ENCODE measurements at regions not wholly inside any gene's neighbourhood (a gene's known extent, or its start where the extent isn't known, plus 50 kb on each side); places are given as distances from the start of the nearest gene placed in this dataset.

- no peak overlapping the region for H3K4me2 ChIP-seq (ENCODE audit: insufficient read depth, low read length)
- H3K9ac ChIP-seq (replicated peaks; ENCODE audit: extremely low read depth, insufficient read depth, low read length), result no peak overlapping the region
- H3K36me3 ChIP-seq (ENCODE audit: control insufficient read depth in 2 of 2, extremely low read depth in 1 of 2, insufficient read depth in 2 of 2, low read length in 2 of 2), result no peaks in the 10 kb centered on the region
- ChIA-PET POLR2A (no interaction called here), CTCF (interaction anchor here (1.0 kb wide), 1 partner anchor 113 kb away, joined by 3 read pairs; no protein-coding TSS in a partner anchor)
- H3K9me1 ChIP-seq (replicated peaks; ENCODE audit: control insufficient read depth, extremely low read depth, insufficient read depth, low read length), result no peaks in the 10 kb centered on the region
- DNase-seq (ENCODE audit: low read depth, low spot score) (no peak), FAIRE-seq (no peak)
- no TSS peak for BruUV-seq (replicated peaks)
- TF ChIP-seq JUN (IDR thresholded peaks at IDR 0.05; ENCODE audit: borderline replicate concordance, insufficient read depth, insufficient read length, low read depth), result no peak
- TF ChIP-seq CTCF (IDR thresholded peaks at IDR 0.05; ENCODE audit: extremely low read depth in 1 of 2, insufficient read depth in 1 of 2, low read depth in 1 of 2, low read length in 2 of 2), result no peak
- no peak for TF ChIP-seq GATA2 (IDR thresholded peaks at IDR 0.05; ENCODE audit: insufficient read depth, insufficient read length, low read depth, low read length)
- no peak for TF ChIP-seq MAX (IDR thresholded peaks at IDR 0.05; ENCODE audit: insufficient read depth, insufficient read length)
- no peaks in the 10 kb centered on the region for H4K20me1 ChIP-seq (replicated peaks; ENCODE audit: control insufficient read depth, extremely low read depth, insufficient read depth, low read length)
- no peaks in the 10 kb centered on the region for H3K27me3 ChIP-seq (ENCODE audit: control insufficient read depth in 2 of 2, insufficient read depth in 2 of 2, low read length in 2 of 2)
- H2AFZ ChIP-seq (ENCODE audit: low read depth, low read length), result no peak overlapping the region
- dilution Hi-C loops (cut with MboI; ENCODE audit: extremely low pct_ligation_motif_present, low sequenced_read_pairs), result no loop called here
- no peak overlapping the region for H3K27ac ChIP-seq (ENCODE audit: insufficient read depth, low read depth, low read length)
- H3K4me3 ChIP-seq (replicated peaks in 1 of 3; ENCODE audit: insufficient read depth in 1 of 3, low read depth in 1 of 3, low read length in 3 of 3), result no peak overlapping the region
- no peaks in the 10 kb centered on the region for H3K4me1 ChIP-seq (ENCODE audit: control insufficient read depth, extremely low read depth, insufficient read depth, low read length)
- H3K9me3 ChIP-seq (replicated peaks; ENCODE audit: control insufficient read depth, insufficient read depth, low read length), result no peaks in the 10 kb centered on the region
- intact Hi-C loops (cut with micrococcal nuclease), result no loop called here
- H3K79me2 ChIP-seq (ENCODE audit: control insufficient read depth, insufficient read depth, low read length), result no peaks in the 10 kb centered on the region
Observed at GRCh38 chr2:12589802-12590320, 126.9 kb upstream of the TRIB2 start.

- no peak for FAIRE-seq
- no peaks in the 10 kb centered on the region for H3K79me2 ChIP-seq (ENCODE audit: control insufficient read depth, insufficient read depth, low read length)
- H3K27ac ChIP-seq (ENCODE audit: insufficient read depth, low read depth, low read length), result no peak overlapping the region
- no peak overlapping the region for H3K9ac ChIP-seq (replicated peaks; ENCODE audit: extremely low read depth, insufficient read depth, low read length)
- POLR2A ChIA-PET, result no interaction called here
- no peaks in the 10 kb centered on the region for H3K9me1 ChIP-seq (replicated peaks; ENCODE audit: control insufficient read depth, extremely low read depth, insufficient read depth, low read length)
- intact Hi-C loops (cut with micrococcal nuclease), result no loop called here
- BruUV-seq (replicated peaks), result no TSS peak
- TF ChIP-seq FOS (IDR thresholded peaks at IDR 0.05; ENCODE audit: borderline replicate concordance, insufficient read depth, low read length) (no peak), GATA2 (IDR thresholded peaks at IDR 0.05; ENCODE audit: insufficient read depth, insufficient read length, low read depth, low read length) (no peak), MYC (IDR thresholded peaks at IDR 0.05; ENCODE audit: low read depth, low read length) (no peak), MAX (IDR thresholded peaks at IDR 0.05; ENCODE audit: insufficient read depth, insufficient read length) (no peak), POLR2A (IDR thresholded peaks at IDR 0.05; ENCODE audit: low read depth, low read length) (no peak), JUN (IDR thresholded peaks at IDR 0.05; ENCODE audit: borderline replicate concordance, insufficient read depth, insufficient read length, low read depth) (no peak), EZH2 (IDR thresholded peaks at IDR 0.05; ENCODE audit: borderline replicate concordance, low read depth, low read length, severe bottlenecking) (no peak), POLR2AphosphoS5 (IDR thresholded peaks at IDR 0.05; ENCODE audit: insufficient read depth, low read depth, low read length) (no peak), CTCF (IDR thresholded peaks at IDR 0.05; ENCODE audit: extremely low read depth in 1 of 2, insufficient read depth in 1 of 2, low read depth in 1 of 2, low read length in 2 of 2) (no peak)
- no peaks in the 10 kb centered on the region for H3K36me3 ChIP-seq (ENCODE audit: control insufficient read depth in 2 of 2, extremely low read depth in 1 of 2, insufficient read depth in 2 of 2, low read length in 2 of 2)
- H3K4me2 ChIP-seq (ENCODE audit: insufficient read depth, low read length), result no peak overlapping the region
- CTCF ChIA-PET, result interaction anchor here (0.7 to 1.2 kb wide), 2 partner anchors 124 to 415 kb away, joined by 3 read pairs; no protein-coding TSS in a partner anchor
- H3K4me1 ChIP-seq (ENCODE audit: control insufficient read depth, extremely low read depth, insufficient read depth, low read length), result no peaks in the 10 kb centered on the region
- no peak for DNase-seq (ENCODE audit: low read depth, low spot score)
- no peaks in the 10 kb centered on the region for H3K9me3 ChIP-seq (replicated peaks; ENCODE audit: control insufficient read depth, insufficient read depth, low read length)
- H3K4me3 ChIP-seq (replicated peaks in 1 of 3; ENCODE audit: insufficient read depth in 1 of 3, low read depth in 1 of 3, low read length in 3 of 3), result no peak overlapping the region
- no peaks in the 10 kb centered on the region for H4K20me1 ChIP-seq (replicated peaks; ENCODE audit: control insufficient read depth, extremely low read depth, insufficient read depth, low read length)
- no peak overlapping the region for H2AFZ ChIP-seq (ENCODE audit: low read depth, low read length)
- H3K27me3 ChIP-seq (ENCODE audit: control insufficient read depth in 2 of 2, insufficient read depth in 2 of 2, low read length in 2 of 2), result no peaks in the 10 kb centered on the region
- dilution Hi-C loops (cut with MboI; ENCODE audit: extremely low pct_ligation_motif_present, low sequenced_read_pairs), result no loop called here
Observed at GRCh38 chr2:12592296-12592695, 124.4 kb upstream of the TRIB2 start.

All from endothelial cell of umbilical vein (primary cell).